Skin of body (tissue), 1 donor: ENCODE measurements at regions not wholly inside any gene's neighbourhood (a gene's known extent, or its start where the extent isn't known, plus 50 kb on each side); places are given as distances from the start of the nearest gene placed in this dataset.

Experiments
- DNase-seq: peaks from one replicate; lab custom pipeline; 2025; lab: John Stamatoyannopoulos, UW

- DNase-seq: peak; percentile 42
Observed at GRCh38 chr16:79800016-79800608, 199.6 kb upstream of the MAF start.

- DNase-seq: no peak
Observed at GRCh38 chr16:79798416-79799053, 198.0 kb upstream of the MAF start.

- DNase-seq: no peak
Observed at GRCh38 chr16:79797486-79797885, 196.9 kb upstream of the MAF start.

GRCh38 chr16:79795556-79795955, 195.0 kb upstream of the MAF start:
- no peak for DNase-seq

- no peak for DNase-seq
Observed at GRCh38 chr16:79794941-79795340, 194.4 kb upstream of the MAF start.

- peak; percentile 40 for DNase-seq
Observed at GRCh38 chr16:79792664-79793351, 192.3 kb upstream of the MAF start.

- DNase-seq: no peak
Observed at GRCh38 chr16:79792076-79792475, 191.5 kb upstream of the MAF start.

GRCh38 chr16:79790854-79791253, 190.3 kb upstream of the MAF start:
- no peak for DNase-seq

- DNase-seq: no peak
Observed at GRCh38 chr16:79788949-79789348, 188.4 kb upstream of the MAF start.

- DNase-seq: no peak
Observed at GRCh38 chr16:79786389-79786788, 185.9 kb upstream of the MAF start.

GRCh38 chr16:79784007-79784406, 183.5 kb upstream of the MAF start:
- DNase-seq: no peak

- no peak for DNase-seq
Observed at GRCh38 chr16:79777679-79778078, 177.1 kb upstream of the MAF start.

GRCh38 chr16:79776243-79776847, 175.8 kb upstream of the MAF start:
- peak; percentile 44 for DNase-seq

- no peak for DNase-seq
Observed at GRCh38 chr16:79772784-79773183, 172.2 kb upstream of the MAF start.

GRCh38 chr16:79772048-79772447, 171.5 kb upstream of the MAF start:
- DNase-seq: no peak

- DNase-seq: peak; percentile 88
Observed at GRCh38 chr16:79770244-79771064, 169.9 kb upstream of the MAF start.

- DNase-seq: no peak
Observed at GRCh38 chr16:79769928-79770243, 169.3 kb upstream of the MAF start.

GRCh38 chr16:79769270-79769927, 168.9 kb upstream of the MAF start:
- DNase-seq: no peak

- no peak for DNase-seq
Observed at GRCh38 chr16:79768276-79768970, 167.9 kb upstream of the MAF start.

GRCh38 chr16:79767421-79768275, 167.1 kb upstream of the MAF start:
- DNase-seq: peak; percentile 75
